EL (cell line): ENCODE measurements at regions not wholly inside any gene's neighbourhood (a gene's known extent, or its start where the extent isn't known, plus 50 kb on each side); places are given as distances from the start of the nearest gene placed in this dataset.

Source experiments
- DNase-seq: peaks from one replicate; pipeline ENCODE4 v3.0.0-alpha.2; 2016

DNA sequence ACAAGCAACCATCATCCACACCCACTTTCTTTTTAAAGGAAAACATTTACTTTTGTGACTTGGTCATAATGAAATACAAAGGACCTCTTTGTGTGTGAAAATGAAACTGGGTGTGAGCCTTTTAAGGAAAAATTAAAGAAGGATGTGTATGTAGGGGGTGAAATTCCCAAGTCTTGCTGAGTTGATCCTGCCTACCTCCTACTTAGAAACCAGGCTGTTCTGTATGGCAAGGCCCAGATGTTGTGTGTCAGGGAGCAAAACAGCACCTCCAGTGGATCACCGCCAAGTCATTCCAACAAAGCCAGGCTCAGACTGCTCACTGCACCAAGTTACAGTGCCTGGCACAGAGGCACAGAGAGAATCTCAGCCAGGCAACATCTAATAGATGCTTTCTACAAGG lies 198.5 kb upstream of the FBN2 start:
- no peak for DNase-seq

DNA sequence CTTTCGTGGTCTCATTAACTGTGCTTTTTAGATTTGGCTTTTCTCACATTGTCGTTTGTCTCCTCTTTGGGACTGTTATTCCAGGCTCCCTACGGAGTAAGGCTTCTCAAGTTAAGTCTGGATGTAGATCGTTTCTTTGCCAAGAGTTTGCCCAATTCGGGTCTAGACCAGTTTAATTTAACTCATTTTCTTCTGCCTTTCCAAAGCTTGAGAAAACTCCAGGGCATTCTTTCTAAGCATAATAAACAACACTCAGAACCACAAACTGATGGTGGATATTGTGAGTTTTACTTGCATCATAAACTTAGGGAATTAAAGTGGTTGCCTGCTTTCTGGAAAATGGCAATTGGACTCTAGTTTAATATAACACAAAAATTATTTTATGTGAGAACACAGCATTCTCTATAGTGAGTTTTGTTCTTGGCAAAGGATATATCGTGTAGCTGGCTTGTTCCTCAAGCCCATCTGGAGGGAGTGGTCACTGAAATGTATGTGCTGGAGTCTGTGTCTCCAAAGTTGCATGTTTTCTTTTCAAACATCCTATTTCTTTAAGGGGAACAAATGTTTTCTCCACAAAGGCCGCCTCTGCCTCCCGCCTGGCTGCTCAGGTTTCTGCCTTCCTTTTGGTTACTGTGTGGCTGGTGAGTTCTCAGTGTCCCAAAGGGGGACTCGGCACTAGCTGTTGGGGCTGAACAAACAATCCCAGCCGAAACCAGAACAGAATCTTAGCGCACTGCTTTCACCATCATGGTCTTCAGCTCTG lies 211.3 kb upstream of the FBN2 start:
- DNase-seq = no peak

DNA sequence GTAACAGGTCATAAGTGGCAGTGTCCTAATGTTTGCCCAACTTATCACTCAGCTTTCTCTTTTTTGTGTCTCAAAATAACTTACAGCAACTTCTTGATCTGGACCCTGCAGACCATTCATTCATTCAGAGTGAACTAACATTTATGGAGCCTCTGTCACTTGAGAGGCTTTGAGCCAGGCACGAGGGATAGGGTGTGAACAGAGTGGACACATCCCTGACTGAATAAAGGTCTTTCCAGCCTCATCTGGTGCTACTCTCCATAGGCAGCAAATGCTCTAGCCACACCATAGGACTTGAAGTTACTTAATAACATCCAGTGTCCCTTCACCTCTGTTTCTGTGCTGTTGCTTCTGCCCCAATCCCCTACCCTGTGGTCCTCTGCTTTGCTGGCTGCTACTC lies 212.1 kb upstream of the FBN2 start:
- no peak for DNase-seq

DNA sequence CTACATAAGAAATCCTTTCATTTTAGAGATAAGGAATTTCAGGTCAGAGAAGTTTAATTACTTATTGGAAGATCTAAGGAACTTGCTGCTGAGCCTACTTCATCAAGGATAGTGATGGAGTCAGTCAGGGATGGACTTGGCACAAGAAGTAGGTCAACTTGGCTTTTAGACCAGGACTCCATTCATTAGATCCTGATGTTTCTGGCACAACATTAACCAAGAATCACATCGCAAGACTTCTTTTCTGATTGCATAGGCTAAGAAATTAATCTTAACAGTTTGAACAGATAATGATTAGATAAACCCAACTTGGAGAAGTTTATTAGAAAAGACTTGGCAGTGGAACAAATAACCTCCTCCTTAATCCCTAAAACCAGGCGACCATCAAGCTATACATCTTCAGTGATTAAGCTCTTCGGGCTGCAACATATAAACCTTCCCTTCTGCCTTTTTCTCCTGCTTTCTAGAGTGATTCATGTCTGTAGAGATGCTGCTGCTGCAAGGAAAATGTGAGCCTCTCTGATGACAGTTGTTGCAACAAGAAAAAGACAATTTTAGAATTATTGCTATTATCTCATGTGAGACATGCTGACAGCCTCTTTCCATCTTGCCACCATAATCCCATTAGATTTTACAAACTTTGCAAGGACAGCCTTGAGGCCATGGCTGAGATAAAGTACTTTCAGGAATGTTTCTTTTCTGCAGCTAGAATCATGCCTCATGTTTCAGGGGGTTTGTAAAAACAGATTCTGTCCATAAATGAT lies 207.9 kb upstream of the SLC27A6 start:
- DNase-seq = no peak

DNA sequence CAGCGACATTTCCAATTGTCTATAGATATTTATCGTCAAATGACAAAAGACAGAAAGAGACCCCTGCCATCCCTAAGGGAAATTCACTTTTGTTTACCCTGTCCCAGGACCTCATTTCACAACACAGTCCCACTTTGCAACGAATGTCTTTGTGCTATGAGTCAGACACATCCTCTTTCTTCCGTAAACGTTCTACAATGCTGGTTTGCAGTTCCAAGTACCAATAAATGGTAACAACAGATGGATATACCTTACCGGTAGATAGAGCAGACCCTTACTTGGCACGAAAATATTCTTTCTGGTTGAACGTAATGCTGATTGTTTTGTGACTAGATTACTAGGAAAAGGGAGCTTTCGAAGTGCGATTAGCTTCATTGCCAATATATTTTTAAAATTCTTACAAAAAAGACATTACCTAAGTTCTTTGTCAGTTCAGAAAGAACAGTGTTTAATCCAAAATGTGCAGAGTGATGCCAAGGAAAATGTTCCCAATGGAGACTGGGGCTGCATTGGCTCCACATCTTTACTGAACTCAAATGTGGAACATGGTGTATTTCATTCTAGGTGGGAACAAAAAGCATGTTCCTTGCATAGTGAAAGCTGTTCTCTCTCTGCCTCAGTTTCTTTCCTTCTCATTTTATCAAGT lies 202.5 kb upstream of the SLC27A6 start:
- DNase-seq = no peak

DNA sequence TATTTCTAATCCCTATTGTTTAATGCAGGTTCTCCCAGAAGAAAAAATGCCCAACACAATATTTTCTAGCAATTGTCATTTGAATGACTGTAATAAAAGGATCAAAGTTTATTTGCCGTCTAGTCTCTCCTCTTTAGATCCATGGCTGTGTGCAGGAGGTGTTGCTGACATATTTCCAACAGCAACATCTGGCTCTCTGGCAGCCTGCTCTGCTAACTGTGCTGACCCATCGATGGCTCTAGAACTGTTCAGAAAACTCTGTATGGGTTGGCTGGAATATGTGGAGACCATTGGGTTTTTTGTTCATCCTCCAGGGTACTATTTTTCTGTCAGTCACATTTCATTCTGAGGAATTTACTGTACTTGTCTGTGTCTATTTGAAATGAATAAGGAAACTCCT lies 202.0 kb upstream of the SLC27A6 start:
- DNase-seq = no peak

DNA sequence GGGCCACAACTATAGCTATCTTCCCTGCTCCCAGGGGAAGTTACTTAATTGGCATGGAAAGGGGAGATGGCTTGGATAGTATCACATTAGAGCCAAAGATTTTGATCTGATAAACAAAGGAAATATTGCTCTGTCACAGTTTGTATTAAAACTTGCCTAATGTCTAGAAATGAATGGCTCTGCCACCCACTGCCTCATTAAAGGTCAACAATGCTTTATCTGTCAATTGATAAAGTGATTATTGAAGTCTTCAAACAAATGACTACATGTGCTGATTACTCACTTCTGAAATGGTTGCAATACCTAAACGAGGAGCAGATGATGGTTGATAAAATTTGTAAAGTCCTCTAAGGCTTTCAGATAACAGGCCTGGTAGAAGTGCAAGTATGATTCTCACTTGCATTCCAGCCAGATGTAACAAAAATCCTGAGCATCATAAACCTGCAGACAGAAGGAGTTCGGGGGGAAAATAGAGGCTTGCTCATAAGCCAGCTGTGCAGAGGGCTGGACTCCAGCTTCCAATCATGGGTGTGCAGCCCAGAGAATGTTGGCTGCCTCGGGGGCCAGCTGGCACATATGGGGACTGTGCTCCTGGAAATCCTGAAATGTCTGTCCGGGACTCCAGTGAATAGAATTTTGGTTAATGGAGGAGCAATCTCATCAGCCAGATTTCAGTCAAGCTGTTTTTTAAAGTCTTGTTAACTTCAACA lies 200.5 kb upstream of the SLC27A6 start:
- DNase-seq = no peak

DNA sequence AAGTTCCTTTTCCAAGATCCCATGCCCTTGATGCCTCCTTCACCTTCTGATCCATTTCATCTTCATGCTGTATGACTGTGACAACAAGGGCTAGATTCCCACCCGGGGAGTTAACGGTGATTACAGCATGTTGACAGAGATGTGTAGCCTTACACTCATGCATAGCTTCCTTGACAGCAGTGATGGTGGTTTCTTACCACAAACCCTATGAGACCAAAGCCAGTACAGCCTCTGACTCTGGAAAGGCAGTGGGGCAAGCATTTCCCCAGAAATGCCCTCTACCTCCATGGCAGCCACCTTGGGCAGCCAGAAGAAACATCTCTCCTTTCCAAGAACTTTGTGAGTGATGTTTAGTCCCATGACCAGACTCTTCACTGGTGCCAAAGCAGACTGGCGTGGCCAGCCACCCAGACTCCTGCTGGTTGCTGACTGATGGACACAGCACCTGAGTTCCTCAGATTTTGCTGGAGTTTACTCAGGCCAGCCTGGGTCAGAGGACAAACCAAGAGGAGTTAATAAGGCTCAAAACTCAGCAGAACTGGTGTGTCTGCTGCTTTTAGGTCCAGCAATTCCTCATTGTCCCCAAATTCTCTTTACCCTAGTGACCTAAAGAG lies 199.7 kb upstream of the SLC27A6 start:
- DNase-seq = no peak

DNA sequence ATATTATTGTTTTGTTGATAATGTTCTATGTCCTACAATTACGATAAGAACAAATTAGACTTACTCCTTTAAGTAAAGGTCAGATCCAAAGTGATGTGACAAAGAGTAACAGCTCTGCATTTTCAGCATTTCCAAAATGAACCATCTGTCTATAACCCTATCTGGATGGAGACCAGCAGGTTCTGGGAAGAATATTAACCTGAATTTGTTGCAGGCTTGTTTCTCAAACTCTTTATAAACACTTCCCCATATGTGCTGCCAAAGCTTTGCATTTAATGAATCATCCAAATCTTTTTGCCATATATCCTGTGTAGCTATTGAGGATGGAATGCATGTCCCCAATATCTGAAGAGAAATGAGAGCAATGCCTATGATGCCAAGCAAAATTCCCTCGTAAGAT lies 198.9 kb upstream of the SLC27A6 start:
- no peak for DNase-seq

DNA sequence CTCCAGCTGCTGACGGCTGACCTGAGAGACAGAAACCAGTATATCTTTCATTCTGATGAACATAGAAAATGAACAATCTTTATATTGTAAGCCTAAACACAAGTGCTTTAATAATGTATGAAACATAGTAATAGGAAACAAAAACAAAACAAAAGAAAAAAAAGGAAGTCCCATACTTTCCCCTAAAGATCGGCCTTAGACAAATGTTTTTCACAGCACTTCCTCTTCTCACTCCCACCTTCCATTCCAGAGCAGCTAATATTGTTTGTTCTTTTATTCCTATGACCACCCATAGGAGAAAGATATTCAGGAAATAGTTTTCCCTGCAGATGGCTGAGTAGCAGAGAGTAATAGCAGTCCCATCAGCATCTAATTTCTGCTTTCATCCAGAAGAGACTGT lies 194.4 kb upstream of the SLC27A6 start:
- DNase-seq = no peak

DNA sequence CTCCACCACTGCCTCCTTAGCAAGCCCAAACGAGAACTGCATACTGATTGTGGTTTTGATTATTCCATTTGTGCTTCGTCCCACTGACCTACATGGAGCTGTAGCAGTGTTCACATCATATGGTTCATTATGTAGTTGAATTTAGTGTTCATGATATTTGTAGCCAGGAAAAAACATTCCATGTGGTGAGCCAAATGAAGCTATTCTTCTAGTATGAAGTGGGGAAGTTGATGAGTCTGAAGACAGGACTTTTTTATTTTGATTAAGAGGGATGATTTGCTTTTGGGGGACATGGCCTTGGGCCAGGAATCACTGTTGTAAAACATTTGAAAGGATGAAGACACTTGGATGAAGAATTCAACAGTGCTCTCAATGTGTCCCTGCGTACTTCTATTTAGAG lies 192.9 kb upstream of the SLC27A6 start:
- no peak for DNase-seq

DNA sequence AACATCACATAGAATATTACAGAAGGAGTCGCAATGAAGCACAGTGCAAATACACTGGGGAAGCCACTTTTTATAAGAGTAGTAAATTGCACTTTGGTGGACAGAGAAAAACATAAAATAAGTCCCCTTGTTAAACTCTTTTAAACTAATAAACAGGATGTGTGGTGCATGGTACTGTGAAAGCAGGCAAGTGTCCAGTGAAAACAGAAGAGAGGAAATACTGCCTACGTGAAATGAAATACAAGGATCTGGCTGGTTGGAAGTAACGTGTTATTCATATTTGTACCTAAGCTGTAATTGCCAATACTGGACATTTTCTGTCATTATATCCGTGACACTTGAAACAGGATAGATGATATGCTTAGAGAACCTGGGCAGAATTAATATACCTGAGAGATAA lies 191.9 kb upstream of the SLC27A6 start:
- no peak for DNase-seq

DNA sequence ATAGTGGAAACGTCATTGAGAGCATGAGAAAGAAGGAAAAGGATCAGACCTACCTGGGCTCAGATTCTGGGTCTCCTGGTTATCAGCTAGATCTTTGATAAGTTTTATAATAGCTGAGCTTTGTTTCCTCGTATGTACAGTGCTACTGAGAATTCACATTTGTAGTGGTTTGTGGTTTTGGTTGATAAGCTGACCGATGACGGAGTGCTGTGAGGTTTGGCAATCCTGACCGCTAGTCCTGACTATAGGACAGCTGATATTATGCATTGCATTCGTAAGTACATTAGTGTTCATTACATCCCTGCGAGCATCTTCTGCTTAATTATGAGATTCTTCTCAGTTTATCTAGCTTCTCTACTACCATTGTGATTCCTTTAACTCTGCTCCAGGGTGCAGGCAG lies 190.7 kb upstream of the SLC27A6 start:
- no peak for DNase-seq

DNA sequence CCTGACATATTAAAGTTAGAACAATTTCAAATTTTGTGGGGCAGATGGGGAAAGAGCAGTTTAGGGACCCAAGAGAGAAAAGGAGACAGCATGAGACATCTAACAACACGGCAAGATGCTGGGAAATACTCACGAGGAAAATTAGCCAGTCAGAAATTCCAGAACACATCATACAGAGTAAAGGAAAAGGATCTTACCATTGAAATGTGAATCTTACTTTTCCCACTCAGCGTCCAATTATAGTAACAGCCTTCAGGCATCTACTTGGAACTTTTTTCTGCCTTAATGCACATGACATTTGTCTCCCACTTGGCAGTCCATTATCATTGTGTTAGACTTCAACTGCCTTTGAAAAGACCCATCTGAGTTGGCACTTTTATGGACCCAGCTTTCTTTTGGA lies 189.7 kb upstream of the SLC27A6 start:
- no peak for DNase-seq

DNA sequence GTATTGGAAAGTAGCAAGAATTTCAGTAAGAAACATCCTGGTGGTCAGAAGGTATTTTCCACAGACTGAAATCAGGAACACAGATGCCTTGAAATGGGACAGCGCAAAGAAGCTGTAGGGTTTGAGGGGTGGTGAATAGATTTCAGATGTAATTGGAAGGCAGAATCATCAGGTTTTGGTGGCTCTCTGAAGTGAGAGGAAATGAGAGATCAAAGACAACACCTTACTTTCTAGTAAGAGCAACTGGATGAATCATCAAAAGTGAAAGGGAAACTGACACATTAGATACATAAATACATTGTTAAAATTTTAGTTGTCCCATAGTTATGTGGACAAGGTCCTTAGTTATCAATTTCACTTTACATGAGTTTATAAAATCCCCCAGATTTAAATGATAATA lies 188.2 kb upstream of the SLC27A6 start:
- DNase-seq = peak; percentile 3

DNA sequence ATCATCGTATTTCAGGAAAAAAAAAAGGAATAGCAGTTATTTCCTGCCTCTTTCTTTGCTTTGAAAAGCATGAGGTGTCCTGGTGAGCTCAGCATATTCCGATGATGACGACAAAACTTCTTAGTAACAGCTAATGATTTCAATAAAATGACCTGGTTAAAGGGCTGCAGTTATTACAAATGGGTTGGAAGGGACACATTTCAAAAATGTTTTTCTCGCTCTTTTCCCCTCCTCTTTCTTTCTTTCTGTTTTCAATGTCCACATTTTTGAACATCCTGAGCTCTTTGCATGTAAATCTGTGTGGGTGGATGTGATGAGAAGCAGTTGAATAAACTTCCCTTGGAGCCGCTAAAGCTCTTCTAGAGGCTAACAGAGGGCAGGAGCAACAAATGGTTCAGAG lies 186.8 kb upstream of the SLC27A6 start:
- peak; percentile 6 for DNase-seq

DNA sequence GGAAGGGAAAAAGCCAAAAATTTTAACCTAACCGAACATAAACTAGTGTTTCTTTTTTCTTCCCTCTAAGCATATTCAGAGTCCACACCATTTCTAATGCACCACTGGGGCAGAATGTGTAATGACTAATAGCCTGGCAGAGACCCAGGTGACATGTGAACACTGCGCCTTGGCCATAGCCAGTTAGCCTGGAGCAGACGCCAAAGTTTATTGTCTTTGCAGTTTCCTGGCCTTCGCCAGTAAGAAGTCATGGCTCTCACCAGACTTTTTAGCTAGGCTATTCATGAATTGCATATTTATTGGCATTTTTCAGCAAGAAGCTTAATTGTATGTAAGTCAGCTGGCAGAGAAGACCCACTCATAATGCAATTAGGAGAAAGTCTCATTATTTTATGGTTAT lies 182.8 kb upstream of the SLC27A6 start:
- DNase-seq = peak; percentile 89

DNA sequence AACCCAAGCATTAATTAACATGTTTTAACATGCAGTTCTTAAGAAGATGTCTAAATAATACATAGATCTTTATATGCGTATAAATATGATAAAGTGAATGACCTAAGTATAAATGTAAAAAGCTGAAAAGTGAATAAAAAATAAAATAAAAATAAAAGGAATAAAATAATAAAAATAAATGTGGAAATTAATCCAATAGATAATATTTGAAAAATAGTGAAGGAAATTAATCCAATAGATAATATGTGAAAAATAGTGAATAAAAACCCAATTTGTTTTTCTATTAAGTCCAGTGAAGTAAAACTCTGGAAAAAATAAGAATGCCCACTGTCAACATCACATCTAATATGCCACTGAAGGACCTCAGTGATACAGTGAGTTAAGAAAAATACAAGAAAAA lies 180.6 kb upstream of the SLC27A6 start:
- DNase-seq = no peak

DNA sequence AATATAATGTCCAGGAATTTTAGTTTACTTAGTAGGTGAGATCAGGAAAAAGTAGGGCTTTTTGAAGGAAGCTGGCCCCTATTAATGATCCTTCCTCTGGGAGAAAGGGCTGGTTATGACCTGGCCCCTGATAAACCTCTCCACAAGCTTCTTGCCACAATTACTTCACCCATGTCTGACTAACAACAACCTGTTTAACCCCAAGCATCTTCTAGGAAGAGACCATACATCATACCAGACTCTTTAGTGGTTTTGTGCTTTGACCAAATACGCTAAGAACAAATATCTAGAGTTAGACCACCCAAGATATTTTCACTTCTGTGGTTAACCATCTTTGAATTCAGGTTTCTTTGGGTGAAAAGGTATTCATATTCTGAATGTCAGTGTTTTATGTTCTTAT lies 174.0 kb upstream of the SLC27A6 start:
- DNase-seq = no peak

DNA sequence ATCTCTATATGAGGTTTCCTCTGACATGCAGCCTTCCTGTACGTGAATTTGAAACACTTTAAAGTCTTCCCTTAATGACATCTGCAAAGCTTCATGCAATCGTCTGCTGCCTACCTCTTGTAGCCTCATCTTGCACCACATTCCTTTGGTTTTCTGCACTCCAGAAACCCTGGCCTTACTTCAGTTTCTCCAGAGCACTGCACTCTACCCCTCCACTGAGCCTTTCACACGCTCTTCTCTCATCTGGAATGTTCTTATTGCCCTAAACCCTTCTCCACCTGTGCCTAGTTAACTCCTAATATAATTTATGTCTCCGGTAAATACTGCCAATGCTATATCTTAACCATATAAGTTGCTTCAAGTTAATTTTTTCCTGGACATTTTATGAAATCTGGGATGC lies 168.8 kb upstream of the SLC27A6 start:
- no peak for DNase-seq

DNA sequence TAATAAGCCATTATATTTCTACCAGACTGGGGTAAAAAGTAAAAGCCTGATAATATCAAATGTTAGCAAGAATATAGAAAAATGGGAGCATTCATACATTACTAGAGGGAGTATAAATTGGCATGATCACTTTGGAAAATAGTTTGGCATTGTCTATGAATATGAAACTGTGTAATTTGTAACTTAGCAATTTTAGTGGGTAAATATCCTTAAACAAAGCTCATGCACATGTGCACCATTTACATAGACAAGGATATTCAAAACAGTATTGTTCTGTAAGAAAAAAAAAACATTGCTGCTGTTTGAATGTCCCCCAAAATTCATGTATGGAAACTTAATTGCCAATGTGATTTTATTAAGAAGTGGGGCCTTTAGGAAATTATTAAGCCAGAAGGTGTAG lies 166.4 kb upstream of the SLC27A6 start:
- DNase-seq = no peak

DNA sequence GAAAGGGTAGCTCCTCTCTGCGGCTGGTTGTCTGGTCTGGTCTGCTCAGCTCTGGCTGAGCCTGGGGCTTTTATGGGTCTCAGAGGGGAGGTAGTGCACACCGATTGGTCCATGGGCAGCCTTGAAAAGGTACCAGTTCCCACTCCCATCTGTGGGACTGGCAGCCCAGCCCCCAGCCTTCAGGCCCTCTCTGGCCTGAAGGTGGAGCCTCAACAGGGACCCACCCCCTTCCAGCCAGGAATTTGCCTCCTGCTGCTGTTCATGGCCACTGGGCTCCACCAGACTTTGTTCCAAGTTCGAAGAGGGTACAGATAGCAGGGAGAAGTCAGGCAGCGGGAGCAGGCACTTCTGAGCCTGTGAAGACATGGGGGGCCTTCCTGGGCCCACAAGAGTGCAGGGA lies 165.3 kb upstream of the SLC27A6 start:
- DNase-seq = no peak

DNA sequence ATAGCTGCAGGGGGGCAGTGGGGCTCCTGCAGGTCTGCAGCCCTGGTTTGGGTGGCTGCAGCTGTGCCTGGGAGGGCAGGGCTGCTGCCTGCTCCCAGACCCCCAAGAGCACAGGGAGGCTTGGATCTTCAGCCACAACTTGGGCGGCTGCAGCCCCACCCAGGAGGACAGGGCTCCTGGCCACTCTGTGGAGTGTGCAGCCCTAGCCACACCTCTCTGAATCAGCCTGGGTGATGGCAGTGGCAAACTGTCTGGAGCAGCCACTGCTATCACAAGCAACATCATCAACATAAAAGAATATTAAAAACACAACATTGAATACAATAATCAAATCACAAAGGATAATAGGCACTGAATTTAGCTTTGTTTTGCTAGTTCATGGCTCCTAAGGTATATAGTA lies 164.9 kb upstream of the SLC27A6 start:
- no peak for DNase-seq
